ENCODE measurements at regions not wholly inside any gene's neighbourhood (a gene's known extent, or its start where the extent isn't known, plus 50 kb on each side); places are given as distances from the start of the nearest gene placed in this dataset.

GRCh38 chr12:65754744-65755595 is 69.3 kb upstream of the HMGA2 start:
- TF ChIP-seq CTCF (IDR thresholded peaks at IDR 0.05) (no peak), POLR2A (IDR thresholded peaks at IDR 0.05) (no peak)

All from body of pancreas (tissue), 4 donors.